Fibroblast of mammary gland (primary cell): ENCODE measurements at regions not wholly inside any gene's neighbourhood (a gene's known extent, or its start where the extent isn't known, plus 50 kb on each side); places are given as distances from the start of the nearest gene placed in this dataset.

Experiments used
- DNase-seq: peaks from one replicate; pipeline ENCODE4 v3.0.0-alpha.2; 2010; ENCODE audit warnings: low read depth
- H3K4me3 ChIP-seq: 2 replicates; pipeline ENCODE4 v1.5.1; 2011; ENCODE audit warnings: low read depth, mild to moderate bottlenecking, low read length, moderate library complexity; ENCODE audit not compliant: control insufficient read depth
- CTCF ChIP-seq: conservative IDR thresholded peaks from 2 replicates; pipeline ENCODE4 v1.5.1; 2011; ENCODE audit warnings: low read depth, low read length, inconsistent platforms; ENCODE audit not compliant: control insufficient read depth, insufficient read depth

DNA sequence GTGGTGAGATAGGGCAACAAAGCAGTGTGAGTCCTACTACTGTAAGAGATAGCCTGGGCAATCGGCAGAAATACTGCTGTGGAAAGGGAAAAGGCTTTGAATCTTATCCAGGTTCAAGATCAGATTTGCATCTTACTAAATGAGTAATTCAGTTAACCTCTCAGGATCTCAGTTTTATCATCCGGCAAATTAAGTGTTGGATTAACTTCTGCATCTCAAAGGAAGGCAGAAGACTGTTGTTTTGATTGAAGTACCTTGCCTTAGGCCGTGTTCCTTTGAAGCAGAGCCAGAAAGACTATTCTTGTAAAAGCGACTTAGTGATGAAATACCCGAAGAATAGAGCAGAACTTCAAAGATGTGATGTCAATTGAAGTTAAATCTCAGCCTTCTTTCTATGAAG, 612.9 kb upstream of the USP24 start:
- DNase-seq, result no peak
- no peak overlapping the region for H3K4me3 ChIP-seq
- no peak for TF ChIP-seq CTCF

DNA sequence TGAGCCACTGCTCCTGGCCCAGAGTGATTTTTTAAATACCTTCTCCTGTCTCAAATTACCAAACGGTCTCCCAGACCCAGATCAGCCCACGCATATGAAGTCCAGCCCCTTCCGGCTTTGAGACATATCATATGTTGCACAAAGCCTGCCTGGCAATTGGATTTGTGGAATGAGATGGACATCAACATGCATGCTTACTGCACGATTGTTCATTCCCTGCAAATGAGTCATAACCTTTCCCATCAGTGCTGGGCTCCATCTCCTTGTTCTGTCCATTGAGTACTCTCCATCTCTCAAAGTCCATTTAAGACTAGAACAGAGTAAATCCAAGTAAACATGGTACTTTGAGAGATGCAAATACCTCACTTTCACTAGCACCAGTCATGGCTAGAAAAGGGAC, 612.2 kb upstream of the USP24 start:
- H3K4me3 ChIP-seq, result no peak overlapping the region
- peak; percentile 98 for DNase-seq
- TF ChIP-seq CTCF, result no peak

DNA sequence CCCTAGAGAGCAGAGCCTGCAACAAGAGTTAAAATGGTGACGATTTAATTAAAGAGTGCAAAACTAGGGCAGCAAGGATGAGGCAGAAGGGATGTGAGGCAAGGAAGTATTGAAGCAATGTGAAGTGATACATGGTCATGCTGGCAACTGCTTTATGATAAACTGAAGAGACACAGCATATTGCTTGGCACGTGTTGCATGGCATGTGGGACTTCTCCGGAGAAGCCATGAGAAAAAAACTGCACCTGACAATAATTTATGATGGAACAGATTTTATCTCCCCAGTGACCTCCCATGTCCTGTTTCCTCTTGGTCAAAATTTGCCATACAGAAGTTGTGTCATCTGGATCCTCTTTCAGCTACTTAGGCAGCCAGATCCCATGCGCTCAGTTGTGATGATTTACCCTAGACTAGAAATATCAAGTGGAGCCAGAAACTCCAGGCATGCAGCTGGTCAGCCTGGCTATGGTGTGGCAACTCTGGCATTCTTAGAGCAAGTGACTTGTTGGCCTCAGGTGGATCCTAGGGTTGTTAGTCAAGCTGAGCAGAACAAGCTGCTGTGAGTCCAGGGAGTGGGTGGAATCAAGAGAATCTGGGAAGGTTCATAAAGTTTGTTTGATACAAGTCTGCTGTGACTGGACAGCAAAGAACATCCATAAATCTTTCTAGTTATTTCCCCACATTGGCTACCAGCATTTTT, 611.4 kb upstream of the USP24 start:
- peak; percentile 37 for DNase-seq
- no peak overlapping the region for H3K4me3 ChIP-seq
- no peak for TF ChIP-seq CTCF

GRCh38 chr1:55825461-55825860, 610.3 kb upstream of the USP24 start:
- no peak for TF ChIP-seq CTCF
- no peak for DNase-seq
- H3K4me3 ChIP-seq, result no peak overlapping the region

DNA sequence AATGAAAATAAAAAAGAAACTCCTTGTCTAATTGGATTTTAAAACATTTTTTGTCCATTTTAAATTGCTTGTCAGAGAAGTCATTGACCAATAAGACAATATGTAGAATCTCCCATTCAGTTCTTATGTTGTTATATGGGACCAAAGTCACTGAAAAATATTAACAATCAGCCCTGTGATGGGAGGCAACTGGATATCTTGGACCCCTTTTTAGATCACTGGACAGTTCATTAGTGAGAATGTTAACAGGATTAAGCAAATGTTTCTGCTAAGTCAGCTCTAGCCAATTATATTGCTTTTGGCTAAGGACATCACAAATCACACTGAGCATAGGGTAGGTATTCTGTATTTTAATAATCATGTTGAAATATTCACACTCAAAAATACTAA, 609.1 kb upstream of the USP24 start:
- H3K4me3 ChIP-seq, result no peak overlapping the region
- TF ChIP-seq CTCF, result no peak
- no peak for DNase-seq

DNA sequence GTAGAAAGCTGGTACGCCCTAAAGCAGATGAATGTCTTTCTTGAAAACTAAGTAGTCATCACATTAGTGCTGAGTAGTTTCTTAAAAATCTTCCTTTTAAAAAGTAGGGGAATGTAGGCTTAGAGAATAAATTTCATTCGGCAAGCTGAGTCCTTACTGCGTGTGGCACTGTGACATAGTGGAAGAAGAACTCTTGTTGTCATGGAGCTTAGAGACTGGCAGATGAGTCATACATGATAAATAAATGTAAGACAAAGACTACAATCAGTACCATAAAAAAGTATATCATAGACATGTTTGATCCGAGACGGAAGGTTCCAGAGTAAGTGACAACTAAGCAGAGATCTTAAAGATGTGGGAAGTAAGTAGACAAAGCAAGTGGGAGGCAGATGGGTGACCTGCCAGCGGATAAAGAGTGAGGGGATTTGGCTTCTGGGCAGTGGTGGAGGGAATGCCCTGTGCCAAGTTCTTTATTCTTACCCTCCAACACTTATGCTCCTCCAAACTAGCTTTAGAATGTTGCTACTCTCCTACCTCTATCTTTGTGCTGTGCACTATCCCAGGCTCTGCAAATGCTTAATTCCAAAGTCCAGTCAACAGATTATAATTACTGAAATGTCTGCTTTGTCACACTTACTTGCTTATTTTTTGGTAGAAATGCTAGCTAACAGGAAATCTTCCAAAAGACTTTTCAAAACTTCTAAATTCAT, 608.5 kb upstream of the USP24 start:
- TF ChIP-seq CTCF, result no peak
- no peak overlapping the region for H3K4me3 ChIP-seq
- DNase-seq, result peak; percentile 38
